ENCODE measurements at regions not wholly inside any gene's neighbourhood (a gene's known extent, or its start where the extent isn't known, plus 50 kb on each side); places are given as distances from the start of the nearest gene placed in this dataset.

GRCh38 chr4:54571293-54572151, 86.2 kb upstream of the KIT start (continued):
- TF ChIP-seq, protein P1, sequence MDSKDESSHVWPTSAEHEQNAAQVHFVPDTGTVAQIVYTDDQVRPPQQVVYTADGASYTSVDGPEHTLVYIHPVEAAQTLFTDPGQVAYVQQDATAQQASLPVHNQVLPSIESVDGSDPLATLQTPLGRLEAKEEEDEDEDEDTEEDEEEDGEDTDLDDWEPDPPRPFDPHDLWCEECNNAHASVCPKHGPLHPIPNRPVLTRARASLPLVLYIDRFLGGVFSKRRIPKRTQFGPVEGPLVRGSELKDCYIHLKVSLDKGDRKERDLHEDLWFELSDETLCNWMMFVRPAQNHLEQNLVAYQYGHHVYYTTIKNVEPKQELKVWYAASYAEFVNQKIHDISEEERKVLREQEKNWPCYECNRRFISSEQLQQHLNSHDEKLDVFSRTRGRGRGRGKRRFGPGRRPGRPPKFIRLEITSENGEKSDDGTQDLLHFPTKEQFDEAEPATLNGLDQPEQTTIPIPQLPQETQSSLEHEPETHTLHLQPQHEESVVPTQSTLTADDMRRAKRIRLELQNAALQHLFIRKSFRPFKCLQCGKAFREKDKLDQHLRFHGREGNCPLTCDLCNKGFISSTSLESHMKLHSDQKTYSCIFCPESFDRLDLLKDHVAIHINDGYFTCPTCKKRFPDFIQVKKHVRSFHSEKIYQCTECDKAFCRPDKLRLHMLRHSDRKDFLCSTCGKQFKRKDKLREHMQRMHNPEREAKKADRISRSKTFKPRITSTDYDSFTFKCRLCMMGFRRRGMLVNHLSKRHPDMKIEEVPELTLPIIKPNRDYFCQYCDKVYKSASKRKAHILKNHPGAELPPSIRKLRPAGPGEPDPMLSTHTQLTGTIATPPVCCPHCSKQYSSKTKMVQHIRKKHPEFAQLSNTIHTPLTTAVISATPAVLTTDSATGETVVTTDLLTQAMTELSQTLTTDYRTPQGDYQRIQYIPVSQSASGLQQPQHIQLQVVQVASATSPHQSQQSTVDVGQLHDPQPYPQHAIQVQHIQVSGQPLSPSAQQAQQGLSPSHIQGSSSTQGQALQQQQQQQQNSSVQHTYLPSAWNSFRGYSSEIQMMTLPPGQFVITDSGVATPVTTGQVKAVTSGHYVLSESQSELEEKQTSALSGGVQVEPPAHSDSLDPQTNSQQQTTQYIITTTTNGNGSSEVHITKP (IDR thresholded peaks at IDR 0.05; ENCODE audit: partially characterized antibody): peak; percentile 41
- TF ChIP-seq TEAD2 (tag; IDR thresholded peaks at IDR 0.05) (no peak), MEIS2 (IDR thresholded peaks at IDR 0.05; ENCODE audit: partially characterized antibody) (peak; percentile 58), TEAD4 (IDR thresholded peaks at IDR 0.05; ENCODE audit: low read length) (peak; percentile 99), TEAD4 (CRISPR knock-in tag; IDR thresholded peaks at IDR 0.05; ENCODE audit: borderline replicate concordance) (no peak), HDAC6 (IDR thresholded peaks at IDR 0.05; ENCODE audit: low read depth, low read length) (no peak), TCF3 (CRISPR knock-in tag; IDR thresholded peaks at IDR 0.05) (peak; percentile 99), PPARD (CRISPR knock-in tag; IDR thresholded peaks at IDR 0.05) (no peak), DDX20 (tag; IDR thresholded peaks at IDR 0.05; ENCODE audit: low read depth) (no peak), RAD21 (CRISPR knock-in tag; conservative IDR thresholded peaks at IDR 0.05 in 1 of 2, IDR thresholded peaks at IDR 0.05 in 1 of 2) (peak; percentile 33 to 50), TCF7 (IDR thresholded peaks at IDR 0.05; ENCODE audit: borderline replicate concordance) (no peak), ZNF609 (CRISPR knock-in tag; IDR thresholded peaks at IDR 0.05; ENCODE audit: borderline replicate concordance) (peak; percentile 69; the same call in 1 of the 2 replicates), ARID1B (IDR thresholded peaks at IDR 0.05) (peak; percentile 98), RUNX1 (IDR thresholded peaks at IDR 0.05; ENCODE audit: low read depth) (peak; percentile 83), ZBTB34 (CRISPR knock-in tag; IDR thresholded peaks at IDR 0.05) (no peak), ZNF445 (CRISPR knock-in tag; IDR thresholded peaks at IDR 0.05; ENCODE audit: low read depth) (peak; percentile 67; the same call in 1 of the 2 replicates), STAT5A (IDR thresholded peaks at IDR 0.05; ENCODE audit: borderline replicate concordance, low read length) (peak; percentile 95), ZNF274 (IDR thresholded peaks at IDR 0.05; ENCODE audit: borderline replicate concordance, low read depth, low read length) (peak; percentile 86; the same call in 1 of the 2 replicates)
